Left cardiac atrium (tissue), 4 donors: ENCODE measurements at regions not wholly inside any gene's neighbourhood (a gene's known extent, or its start where the extent isn't known, plus 50 kb on each side); places are given as distances from the start of the nearest gene placed in this dataset.
"Not testable (repeated sequence)": the region's sequence is repeated elsewhere in the genome, so short reads cannot be mapped to it uniquely, and the experiment has no call there.

Source experiments
- ATAC-seq, 2 donors: fragments of 200-7000 bp; cut with Tn5 transposase; one replicate each; pipeline ENCODE4 v1.9.1; 2020; ENCODE audit warnings: mild to moderate bottlenecking in 2 of 2, moderate library complexity in 2 of 2
- DNase-seq: peaks from one replicate; pipeline ENCODE4 v3.0.0-alpha.2; 2020
- intact Hi-C, 2 donors: fragments of 100-400 bp; cut with DNase I; formaldehyde crosslinking; loops; one replicate each; pipeline versions ENCODE4 v1.14.1 to v1.15.1; 2022 to 2023
- donor health status: DM: no; HTN: yes; CAD: no.
- donor health status: DM: no; HTN: yes; CAD: no; lungs with severe emphysema.
- donor health status: DM: yes; HTN: yes; CAD: no.
- donor health status: Dilated cardiomyopathy.

DNA sequence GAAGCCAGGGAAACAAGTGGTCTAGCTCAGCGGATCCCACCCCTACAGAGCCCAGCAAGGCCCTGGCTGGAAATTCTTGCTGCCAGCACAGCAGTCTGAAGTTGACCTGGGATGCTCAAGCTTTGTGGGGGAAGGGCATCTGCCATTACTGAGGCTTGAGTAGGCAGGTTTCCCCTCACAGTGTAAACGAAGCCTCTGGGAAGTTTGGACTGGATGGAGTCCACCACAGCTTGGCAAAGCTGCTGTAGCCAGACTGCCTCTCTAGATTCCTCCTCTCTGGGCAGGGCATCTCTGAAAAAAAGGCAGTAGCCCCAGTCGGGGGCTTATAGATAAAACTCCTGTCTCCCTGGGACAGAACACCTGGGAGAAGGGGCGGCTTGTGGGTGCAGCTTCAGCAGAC, 365.9 kb upstream of the SALL1 start:
- DNase-seq, ATAC-seq, intact Hi-C loops: not testable (repeated sequence)

DNA sequence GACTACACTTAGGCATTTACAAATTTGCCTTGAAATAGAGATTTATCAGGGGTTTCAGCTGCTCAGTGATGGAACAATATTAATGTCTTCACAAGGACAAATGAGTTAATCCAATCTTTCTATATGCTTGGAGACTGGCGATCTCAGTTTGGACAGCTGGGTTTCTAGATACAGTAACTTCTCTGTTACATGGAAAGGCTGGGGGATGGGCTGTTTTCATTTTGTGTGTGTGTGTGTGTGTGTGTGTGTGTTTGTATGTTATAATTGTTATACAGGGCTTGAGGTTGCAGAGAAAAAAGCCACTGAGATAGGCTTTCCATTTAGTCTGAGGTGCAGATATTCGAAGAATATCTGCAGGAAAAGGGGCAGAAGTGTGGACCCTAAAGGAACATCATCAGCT, 359.3 kb upstream of the SALL1 start:
- intact Hi-C loops, result no loop called here
- ATAC-seq (no peak), DNase-seq (no peak)

DNA sequence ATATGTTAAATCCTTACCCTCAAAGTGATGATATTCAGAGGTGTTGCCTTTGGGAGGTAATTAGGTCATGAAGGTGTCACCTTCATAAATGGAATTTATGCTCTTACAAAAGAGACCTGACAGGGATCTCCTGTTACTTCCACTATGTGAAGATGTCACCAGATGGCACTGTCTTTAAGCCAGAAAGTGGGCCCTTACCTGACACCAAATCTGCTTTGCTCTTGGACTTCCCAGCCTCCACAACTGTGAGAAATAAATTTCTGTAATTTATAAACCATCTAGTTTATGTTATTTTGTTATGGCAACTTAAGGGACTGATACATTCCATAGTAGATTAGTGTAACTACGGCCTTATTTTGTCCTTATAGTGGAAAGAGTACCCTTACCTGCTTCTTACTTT, 358.3 kb upstream of the SALL1 start:
- no peak for DNase-seq
- ATAC-seq, result no peak
- intact Hi-C loops, result no loop called here

- no peak for ATAC-seq
- intact Hi-C loops, result no loop called here
- DNase-seq, result no peak
These were observed 357.6 kb upstream of the SALL1 start for GRCh38 chr16:51508490-51509212.

GRCh38 chr16:51507286-51507685, 356.2 kb upstream of the SALL1 start:
- intact Hi-C loops, result no loop called here
- DNase-seq (no peak), ATAC-seq (no peak)

DNA sequence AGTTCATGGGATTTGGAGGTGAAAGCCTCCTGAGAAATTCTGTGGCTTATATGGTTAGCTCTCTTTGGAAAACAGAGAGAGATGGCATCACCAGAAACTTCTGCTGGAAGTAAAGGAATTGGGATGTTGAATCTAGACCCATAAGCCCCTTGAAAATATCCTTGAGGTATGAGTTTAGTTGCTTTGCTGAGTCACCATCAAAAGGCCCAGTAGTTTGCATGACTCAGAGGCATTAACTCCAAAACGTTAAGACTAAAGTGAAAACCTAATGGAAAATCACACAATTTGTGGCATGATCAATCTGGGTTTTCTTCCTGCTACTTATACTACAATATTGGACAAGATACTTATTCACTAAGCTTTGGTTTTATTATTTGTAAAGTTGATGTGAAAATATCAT, 349.2 kb upstream of the SALL1 start:
- DNase-seq, result no peak
- intact Hi-C loops, result no loop called here
- ATAC-seq, result no peak

DNA sequence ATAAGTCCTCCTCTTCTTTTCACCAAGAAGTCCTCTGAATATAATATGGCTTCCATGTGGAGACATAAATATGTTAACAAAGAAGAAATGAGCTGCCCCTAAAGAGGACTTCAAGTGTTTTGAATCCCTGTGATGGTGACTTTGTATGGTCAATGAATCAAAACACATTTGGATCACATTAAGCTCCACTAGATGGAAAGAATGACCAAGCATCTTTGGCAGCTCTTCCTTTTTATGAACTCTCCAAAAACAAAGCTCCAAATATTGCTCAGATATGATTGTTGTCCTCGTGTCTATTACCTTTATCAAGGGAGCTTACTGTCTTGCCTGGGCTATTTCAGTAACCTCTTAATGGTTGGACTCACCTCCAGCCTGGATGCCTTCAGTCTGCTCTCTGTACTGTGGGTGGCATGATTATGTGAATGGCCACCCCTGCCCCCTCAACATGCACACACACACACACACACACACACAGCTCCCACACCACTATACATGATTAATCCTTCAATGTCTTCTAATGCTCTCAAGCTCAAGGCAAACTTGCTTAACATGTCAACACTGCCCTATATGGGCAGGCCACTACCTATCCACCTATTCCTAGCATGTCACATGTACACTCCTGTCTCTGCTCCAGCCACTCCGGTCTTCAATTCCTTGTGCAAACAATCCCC, 346.6 kb upstream of the SALL1 start:
- DNase-seq (no peak), ATAC-seq (no peak)
- intact Hi-C loops, result no loop called here

DNA sequence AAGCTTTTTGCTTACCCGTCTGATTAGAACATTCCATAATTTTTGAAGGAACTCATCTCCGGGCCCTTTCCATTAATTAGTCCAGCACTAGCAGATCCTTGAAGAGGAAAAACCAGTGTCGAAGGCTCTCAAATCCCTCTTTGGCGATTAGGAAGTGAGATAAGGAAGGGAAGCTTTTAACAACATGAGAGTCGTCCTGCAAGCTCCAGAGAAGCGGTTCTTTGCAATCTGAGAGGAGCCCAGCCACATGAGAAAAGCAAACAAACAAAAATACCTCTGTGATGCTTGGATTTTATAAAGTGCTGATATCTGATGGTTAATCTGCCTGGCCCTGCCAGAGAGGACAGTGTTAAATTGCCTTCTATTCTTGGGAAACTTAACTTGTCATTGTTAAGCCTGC, 339.8 kb upstream of the SALL1 start:
- intact Hi-C loops, result no loop called here
- no peak for DNase-seq

GRCh38 chr16:51487880-51488279, 336.8 kb upstream of the SALL1 start:
- intact Hi-C loops, result no loop called here
- DNase-seq, result no peak
- ATAC-seq, result no peak

More for the DNA sequence above, 339.8 kb upstream of the SALL1 start:
- no peak for ATAC-seq

- ATAC-seq, result no peak
- intact Hi-C loops, result no loop called here
- DNase-seq, result no peak
These were observed 323.5 kb upstream of the SALL1 start for GRCh38 chr16:51474414-51475091.

DNA sequence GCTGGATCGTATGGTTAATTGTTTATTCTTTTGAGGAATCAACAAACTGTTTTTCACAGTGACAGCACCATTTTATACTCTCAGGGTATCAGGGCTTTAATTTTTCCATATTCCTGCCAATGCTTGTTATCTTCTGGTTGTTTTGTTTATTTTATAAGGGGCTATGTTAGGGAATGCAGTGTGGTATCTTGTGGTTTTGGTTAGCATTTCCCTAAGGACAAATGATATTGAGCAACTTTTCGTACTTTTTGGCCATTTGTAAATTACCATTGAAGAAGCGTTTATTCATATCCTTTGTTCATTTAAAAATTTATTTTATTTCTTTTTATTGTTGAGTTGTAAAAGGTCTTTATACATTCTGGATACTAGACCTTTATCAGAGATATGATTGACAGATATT, 322.0 kb upstream of the SALL1 start:
- no peak for ATAC-seq
- intact Hi-C loops, result no loop called here
- no peak for DNase-seq

- intact Hi-C loops, result no loop called here
- ATAC-seq (no peak), DNase-seq (no peak)
These were observed 319.4 kb upstream of the SALL1 start for GRCh38 chr16:51470492-51470891.

- DNase-seq (no peak), ATAC-seq (no peak)
- intact Hi-C loops, result no loop called here
These were observed 313.9 kb upstream of the SALL1 start for GRCh38 chr16:51464996-51465395.

DNA sequence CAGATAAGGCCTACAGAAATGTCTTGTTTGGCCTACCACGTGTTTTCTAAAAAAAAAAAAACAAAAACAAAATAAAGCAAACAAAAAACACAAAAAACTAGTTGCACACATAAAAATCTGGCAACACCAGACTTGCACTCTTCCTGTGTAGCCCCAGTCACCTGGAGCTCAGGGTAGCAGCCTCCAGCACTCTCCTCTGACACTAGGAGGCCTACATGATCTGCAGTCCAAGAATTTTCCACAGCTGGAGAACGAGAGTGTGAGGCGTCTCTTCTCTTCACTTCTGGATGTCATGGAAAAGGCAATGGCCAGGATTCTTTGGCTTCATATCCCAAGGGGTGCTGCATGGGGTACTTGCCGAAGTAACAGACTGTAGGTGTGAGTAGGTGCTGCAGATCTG, 310.2 kb upstream of the SALL1 start:
- ATAC-seq (no peak), DNase-seq (no peak)
- intact Hi-C loops, result no loop called here

GRCh38 chr16:51458356-51459140, 307.5 kb upstream of the SALL1 start:
- ATAC-seq, result no peak
- intact Hi-C loops, result no loop called here

GRCh38 chr16:51457775-51458174, 306.7 kb upstream of the SALL1 start:
- no peak for DNase-seq
- intact Hi-C loops, result no loop called here
- no peak for ATAC-seq

More at GRCh38 chr16:51458356-51459140, 307.5 kb upstream of the SALL1 start:
- DNase-seq, result no peak

- ATAC-seq (no peak), DNase-seq (no peak)
- intact Hi-C loops, result no loop called here
These were observed 304.3 kb upstream of the SALL1 start for GRCh38 chr16:51455398-51455797.

- intact Hi-C loops, result no loop called here
- ATAC-seq (no peak), DNase-seq (no peak)
These were observed 302.2 kb upstream of the SALL1 start for GRCh38 chr16:51453251-51453650.

DNA sequence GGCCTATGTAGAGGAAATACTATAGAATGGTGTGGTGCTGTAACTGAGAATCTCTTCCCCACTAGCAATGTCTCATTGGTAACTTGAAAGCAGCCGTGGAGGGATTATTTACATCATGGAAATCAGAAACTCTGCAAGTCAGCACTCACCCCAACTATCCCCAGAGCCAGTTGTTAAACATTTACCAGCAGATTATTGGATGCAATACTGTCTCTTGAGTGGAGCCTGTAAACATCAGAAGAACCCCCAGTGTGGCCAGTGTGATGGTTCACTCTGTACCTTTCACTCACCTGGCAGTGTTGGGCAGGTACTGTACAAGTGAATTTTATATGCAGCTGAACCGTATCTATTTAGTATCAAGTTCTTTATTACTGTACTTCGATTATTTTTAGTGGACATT, 299.8 kb upstream of the SALL1 start:
- ATAC-seq, result no peak
- intact Hi-C loops, result no loop called here
- DNase-seq, result no peak

GRCh38 chr16:51450376-51450775, 299.3 kb upstream of the SALL1 start:
- intact Hi-C loops, result no loop called here
- DNase-seq (no peak), ATAC-seq (no peak)
